Stimulated activated CD8-positive, alpha-beta memory T cell treated with anti-CD3 and anti-CD28 coated beads, Interleukin-12 subunit alpha, Interleukin-12 subunit beta, amount 100 ng/mL, for 24 hours (primary cell): ENCODE measurements at regions not wholly inside any gene's neighbourhood (a gene's known extent, or its start where the extent isn't known, plus 50 kb on each side); places are given as distances from the start of the nearest gene placed in this dataset.

Experiments used
- DNase-seq: peaks from one replicate; pipeline ENCODE4 v3.0.0-alpha.2; 2020; ENCODE audit errors: extremely low read depth

GRCh38 chr3:14307656-14308302 is 94.6 kb upstream of the SLC6A6 start:
- DNase-seq: no peak

GRCh38 chr3:14311729-14312128 is 90.7 kb upstream of the SLC6A6 start:
- no peak for DNase-seq

- no peak for DNase-seq
Measured at GRCh38 chr3:14312375-14312774, 90.0 kb upstream of the SLC6A6 start.

DNA sequence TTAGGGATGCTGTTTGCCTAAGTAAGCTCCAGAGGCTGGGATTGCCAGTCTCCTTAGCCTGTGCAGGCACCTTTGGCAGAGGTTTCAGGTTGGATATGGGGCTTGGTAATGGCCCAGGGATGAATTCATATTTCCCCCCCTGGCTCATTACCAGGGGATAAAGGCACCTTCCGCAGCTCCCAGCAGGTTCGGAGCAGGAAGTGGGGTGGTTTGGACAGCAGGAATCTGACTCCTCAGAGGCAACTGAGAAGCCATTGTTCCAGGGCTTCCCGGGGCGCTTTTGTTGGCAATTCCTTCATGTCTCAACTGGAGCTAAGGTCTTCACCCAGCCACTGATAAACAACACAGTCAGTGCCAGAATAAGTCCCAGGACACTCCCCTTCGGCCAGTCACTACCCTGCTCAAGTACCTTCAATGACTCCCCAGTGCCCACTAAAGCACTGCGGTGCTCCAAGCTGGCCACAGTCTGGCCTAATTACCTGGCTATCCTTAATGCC is 85.3 kb upstream of the SLC6A6 start:
- no peak for DNase-seq

GRCh38 chr3:14318646-14319045 is 83.8 kb upstream of the SLC6A6 start:
- no peak for DNase-seq

- no peak for DNase-seq
Measured at GRCh38 chr3:14319654-14320182, 82.7 kb upstream of the SLC6A6 start.

DNA sequence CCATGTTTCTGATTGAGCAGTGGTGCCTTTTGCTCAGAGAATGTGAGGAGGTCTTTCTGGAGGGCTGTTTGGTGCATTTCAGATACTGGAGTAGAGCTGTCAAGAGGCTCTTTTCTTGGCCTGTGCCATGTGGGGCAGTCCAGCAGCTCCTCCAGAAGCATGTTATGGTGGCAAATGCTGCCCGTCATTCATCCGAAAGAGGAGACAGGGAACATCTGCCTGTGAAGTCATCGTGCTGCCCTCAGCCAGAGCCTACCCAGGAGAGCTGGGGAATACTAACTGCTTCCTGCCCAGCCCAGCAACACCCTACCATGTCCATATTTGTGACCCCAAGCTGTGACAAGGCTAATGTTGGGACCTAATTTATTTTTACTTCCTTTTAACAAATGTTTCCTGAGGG is 82.2 kb upstream of the SLC6A6 start:
- no peak for DNase-seq

DNA sequence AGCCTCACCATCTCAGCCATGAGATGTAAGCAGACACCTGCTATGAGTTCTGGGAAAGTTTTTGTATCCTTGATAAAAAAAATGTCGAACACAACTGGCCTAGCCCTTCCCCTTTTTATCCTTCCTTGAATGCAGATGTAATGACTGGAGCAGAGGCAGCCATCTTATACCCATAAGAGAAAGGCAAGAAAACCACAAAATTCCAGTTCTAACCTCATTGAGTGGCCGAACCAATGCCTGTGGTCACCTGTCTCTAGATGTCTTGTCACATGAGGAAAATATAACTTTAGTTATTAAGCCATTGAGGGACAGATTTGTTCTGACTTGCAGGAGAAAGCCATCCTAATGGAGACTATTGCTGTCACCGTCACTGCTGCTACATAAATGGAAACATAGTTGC is 80.4 kb upstream of the SLC6A6 start:
- no peak for DNase-seq

GRCh38 chr3:14322667-14323295 is 79.6 kb upstream of the SLC6A6 start:
- DNase-seq: no peak

DNA sequence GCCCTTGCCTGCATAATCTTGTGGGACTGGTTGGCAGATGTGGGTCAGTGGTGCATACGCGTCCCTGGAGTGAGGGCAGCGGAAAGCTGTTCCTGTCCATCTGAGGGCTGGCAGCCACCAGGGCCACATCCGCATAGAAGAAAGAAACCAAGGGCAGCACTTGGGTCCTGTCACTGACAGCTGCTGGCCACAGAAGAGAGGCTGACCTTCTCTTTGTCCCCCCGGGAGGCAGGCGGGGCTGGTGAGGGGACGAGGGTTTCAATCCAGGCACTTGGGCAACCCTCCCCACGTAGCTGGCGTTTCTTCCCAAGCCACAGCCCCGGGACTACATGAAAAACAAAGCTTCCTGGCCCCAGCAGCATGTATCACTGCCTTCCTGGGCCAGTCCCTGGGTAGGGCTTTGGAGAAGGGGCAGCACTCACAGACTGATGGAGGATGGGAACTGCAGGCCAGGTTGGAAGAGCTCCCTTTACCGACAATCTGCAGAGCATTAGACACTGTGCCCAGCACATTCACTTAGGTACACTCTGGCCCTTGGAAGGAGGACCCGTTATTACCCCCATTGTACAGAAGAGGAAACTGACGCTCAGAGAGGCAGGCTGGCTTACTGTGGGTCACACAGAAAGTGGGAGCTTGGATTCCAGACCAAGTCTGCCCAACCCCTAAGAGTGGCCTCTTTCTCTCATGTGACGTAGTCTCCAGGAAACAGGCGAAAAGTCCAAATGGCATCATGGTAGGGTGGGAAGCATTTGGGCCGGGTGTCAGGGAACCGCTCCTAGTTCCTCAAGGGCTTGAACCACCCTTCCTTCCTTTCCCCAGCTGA is 78.8 kb upstream of the SLC6A6 start:
- no peak for DNase-seq

DNA sequence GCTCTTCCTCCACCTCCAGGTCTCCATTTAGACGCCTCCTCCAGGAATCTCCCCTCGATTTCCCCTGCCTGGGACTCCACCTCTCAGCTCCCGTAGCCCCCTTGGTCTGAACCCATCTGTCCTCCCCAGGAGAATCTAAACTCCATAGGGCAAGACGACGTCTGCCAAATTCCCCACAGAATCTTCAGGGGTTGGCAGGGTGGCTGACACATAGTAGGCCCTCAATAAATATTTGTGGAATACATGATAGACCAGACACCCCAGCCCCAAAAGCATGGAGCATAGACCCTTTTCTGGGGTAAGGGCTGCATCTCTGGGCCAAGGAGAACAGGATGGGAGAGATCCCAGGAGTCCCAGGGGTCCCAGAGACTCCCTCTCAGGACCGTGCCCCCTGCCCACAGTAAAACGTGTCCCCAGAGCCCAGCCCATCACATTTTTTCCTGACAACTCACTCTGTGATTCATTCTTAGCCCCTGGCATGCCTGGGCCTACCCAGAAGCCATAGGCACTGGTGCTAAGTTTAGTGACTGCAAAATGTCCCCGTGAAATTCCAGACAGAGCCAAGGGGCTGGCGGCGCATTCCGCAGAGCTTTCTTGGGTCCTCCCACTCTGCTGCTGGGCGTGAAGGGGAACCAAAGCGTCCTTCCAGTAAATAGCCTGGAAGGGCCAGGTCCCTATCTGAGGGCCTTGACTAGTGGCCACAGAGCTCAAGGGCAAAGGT is 78.0 kb upstream of the SLC6A6 start:
- DNase-seq: no peak

GRCh38 chr3:14328422-14328821 is 74.0 kb upstream of the SLC6A6 start:
- DNase-seq: no peak

DNA sequence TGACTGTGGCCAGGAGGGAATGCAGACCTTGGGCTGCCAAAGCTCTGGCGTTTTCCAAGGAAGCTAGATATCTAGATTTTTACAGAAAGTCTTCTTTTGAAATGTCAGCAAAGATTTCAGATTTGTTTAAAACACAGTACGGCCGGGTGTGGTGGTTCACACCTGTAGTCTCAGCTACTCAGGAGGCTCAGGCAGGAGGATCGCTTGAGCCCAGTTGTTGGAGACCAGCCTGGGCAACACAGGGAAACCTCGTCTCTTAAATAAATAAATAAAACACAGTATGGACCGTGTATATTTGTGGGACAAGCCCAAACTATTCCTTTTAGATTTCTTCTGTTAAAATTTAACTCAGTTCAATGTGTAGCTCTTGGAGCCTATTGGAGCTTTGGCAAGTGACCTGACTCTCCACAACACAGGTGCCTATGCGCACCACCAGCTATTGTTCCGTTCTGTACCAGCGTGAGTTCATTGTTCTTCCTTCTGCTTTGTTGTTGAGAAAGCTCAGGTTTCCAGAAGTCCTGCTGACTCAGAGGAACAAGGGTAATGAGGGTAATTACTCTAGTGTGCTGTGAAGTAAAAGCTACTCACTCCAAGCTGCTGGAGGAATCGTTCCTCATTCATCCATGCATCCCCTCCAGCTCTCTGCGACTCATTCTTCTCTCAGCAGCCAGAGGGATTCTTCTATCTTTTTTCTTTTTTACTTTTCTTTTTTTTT is 73.1 kb upstream of the SLC6A6 start:
- no peak for DNase-seq

GRCh38 chr3:14329842-14330241 is 72.6 kb upstream of the SLC6A6 start:
- no peak for DNase-seq

DNA sequence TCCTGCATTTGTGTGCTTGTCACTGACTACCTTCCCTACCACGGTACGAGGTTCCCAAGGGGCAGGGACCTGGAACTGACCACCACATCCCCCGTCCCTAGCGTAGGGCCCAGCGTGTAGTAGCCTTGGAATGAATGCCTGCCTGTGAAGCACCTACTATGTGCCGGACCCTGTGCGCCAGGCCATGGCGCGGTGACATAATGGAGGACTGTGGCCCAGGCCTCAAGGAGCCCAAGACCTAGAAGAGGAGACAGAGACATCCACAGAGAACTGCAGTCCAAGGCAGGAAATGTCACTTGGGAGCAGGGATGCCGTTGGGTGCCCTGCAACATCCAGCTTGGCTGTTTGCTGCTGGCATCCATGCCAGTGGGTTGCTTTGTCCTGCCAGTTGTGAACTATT is 71.9 kb upstream of the SLC6A6 start:
- DNase-seq: no peak

GRCh38 chr3:14331251-14331650 is 71.2 kb upstream of the SLC6A6 start:
- no peak for DNase-seq

- DNase-seq: no peak
Measured at GRCh38 chr3:14332392-14332791, 70.0 kb upstream of the SLC6A6 start.

GRCh38 chr3:14333215-14333614 is 69.2 kb upstream of the SLC6A6 start:
- DNase-seq: no peak

- no peak for DNase-seq
Measured at GRCh38 chr3:14333621-14334020, 68.8 kb upstream of the SLC6A6 start.

DNA sequence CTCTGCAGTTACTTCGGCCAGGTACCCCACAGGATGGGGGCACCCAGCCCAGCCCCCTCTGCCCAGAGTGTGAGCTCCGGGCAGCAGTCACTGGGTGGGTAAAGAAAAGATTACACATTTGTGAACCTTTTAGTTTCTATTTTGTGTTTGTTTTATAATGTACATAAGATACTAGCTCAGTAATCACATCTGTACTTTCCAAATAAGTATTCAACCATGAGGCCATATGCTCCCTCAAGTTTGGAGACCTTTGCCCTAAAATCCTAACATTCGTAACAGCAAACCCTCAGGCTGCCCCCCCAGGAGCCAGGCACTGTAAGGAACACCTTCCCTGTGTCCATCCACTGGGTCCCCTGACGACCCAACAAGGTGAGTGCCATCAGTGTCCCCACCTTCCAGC is 68.3 kb upstream of the SLC6A6 start:
- DNase-seq: no peak

GRCh38 chr3:14334936-14335335 is 67.5 kb upstream of the SLC6A6 start:
- DNase-seq: no peak
